ENCODE measurements at regions not wholly inside any gene's neighbourhood (a gene's known extent, or its start where the extent isn't known, plus 50 kb on each side); places are given as distances from the start of the nearest gene placed in this dataset.

DNA sequence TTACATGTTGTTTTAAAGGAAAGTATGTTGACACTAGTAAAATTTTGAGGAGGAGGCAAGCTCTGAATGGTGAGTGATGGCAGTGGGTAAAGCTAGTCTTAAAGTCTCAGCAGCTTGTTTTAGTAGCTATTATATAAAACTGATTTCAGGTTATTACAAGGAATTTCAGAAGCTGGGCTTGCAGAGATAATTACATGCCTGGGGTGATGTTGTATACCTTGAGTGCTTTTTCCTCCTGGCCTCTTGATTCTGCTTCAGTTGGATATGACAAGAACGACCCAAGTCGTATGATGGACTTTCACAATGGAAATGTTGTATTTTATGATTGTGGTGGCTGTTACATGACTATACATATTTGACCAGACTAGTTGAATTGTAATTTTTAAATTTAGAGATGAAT is 175.5 kb upstream of the ADGRL3 start:
- no peak for DNase-seq (ENCODE audit: low spot score)

DNA sequence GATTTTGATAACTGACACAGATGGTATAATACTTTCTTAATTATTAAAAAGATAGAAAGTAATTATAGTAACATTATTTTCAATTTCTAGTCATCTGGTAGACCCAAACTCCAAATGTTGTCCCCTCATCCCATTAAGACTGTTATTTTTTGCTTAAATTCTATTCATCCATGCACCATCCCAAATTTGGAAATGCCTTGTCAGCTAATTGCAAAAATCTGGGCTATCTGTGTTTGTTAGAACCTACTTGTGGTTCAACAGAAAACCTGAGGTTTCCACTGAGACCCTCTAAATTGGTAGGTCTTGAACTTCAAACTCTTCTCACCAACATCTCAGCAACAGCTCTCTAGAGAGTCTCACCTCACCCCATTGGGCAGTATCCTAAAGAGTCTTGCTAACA is 172.2 kb upstream of the ADGRL3 start:
- DNase-seq (ENCODE audit: low spot score): no peak

DNA sequence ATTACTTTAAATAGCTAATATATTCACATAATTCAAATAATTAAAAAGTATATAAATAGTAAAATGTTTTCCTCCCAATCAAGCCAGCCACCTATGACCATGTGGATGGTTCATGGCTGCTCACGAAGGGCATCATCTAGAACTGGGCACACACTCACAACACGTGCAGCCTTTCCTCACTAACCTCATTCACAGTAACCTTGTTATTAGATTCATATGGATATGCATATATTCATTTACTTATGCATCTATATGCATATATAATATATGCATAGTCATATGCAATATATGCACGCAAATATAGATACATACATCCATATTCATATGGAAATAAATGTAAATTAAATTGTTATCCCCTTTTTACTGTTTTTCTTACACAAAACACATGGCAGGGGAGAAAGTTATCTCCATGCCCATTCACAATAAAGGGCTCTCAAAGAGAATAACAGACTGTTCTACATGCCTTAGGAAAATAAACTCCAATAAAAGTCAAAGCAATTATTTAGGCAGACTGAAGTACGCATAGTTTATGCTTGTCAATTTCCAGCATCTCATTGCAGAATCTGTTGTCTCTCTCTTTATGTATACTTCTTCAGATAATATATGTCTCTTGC is 163.9 kb upstream of the ADGRL3 start:
- DNase-seq (ENCODE audit: low spot score): no peak

DNA sequence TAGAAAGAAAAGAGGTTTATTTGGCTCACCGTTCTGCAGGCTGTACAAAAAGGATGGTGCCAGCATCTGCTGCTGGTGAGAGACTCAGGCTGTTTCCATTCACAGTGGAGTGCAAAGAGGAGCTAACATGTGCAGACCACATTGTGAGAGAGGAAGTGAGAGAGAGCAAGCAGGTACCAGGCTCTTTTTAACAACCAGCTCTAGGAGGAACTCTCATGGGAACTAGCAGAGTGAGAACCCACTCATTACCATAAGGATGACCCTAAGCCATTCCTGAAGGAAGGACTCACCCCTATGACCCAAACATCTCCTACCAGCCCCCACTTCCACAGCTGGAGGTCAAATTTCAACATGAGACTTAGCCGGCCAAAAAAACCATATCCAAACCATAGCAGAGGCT is 158.6 kb upstream of the ADGRL3 start:
- no peak for DNase-seq (ENCODE audit: low spot score)

DNA sequence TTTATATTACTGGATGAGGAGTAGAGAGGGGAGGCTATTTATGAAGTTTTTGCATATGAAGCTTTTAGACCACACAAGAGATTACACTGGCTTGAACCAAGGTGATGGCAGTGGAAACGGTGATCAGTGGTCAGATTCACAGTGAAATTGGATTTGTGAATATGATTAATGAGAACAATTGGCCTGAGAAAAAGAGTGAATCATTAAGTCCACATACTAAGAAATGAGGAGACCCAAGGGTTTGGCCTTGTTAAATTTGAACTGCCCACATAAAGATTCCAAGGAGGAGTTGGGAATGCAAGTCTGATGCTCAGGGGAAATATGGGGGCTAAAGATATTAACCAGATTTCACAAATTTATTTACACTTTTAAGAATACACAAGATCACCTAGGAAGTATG is 155.3 kb upstream of the ADGRL3 start:
- no peak for DNase-seq (ENCODE audit: low spot score)

DNA sequence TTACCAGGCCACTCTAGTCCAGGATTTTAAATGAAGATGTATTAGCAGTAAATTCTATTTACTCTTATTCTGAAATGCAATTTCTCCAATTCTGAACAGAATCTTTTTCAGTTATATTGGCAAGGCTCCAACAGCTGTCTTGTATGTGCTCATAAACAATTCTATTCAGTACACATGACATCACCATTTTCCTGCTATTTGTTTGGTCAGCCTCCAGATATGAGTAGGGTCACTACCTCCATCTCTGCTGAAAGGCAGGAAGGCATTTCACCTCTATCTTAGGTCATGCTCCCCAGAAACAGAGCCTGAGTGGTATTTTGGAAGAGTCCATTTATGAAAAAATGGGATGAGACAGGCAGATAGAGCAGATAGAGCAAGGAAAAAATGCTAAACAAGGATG is 151.1 kb upstream of the ADGRL3 start:
- DNase-seq (ENCODE audit: low spot score): no peak

DNA sequence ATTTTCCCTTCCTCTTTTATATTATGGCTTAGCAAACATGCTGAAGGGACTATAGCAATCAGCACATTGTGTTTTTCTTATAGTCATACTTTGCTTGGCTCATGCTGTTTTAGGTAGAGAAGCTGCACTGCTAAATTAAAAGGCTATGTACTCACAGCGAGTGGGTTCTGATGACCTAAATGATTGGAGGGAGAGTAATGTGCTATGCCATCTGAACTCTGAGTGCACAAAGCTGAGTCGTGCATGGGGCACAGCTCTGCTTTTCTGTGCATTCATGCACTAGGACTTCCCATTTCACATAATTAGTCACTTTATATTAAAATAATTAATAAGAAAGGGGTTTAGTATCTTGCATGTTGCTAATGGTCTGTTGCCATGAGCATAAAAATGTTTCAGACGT is 132.7 kb upstream of the ADGRL3 start:
- no peak for DNase-seq (ENCODE audit: low spot score)

DNA sequence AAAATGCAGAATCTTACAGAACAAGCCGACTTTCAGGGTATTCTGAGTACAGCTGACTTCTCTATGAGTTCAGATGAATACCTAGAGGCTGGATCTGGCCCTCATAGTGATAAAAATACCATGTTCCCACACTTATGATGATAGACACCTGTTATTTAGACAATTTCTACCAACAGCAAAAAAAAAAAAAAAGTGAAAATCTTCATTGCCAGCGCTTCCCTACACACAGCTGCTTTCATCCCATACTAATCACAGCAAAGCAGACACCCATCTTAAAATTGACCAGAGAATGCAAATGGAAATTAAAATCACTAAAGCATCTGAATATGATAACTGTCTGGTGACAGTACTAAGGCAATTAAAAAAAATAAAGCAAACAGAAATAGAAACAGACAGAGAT is 132.1 kb upstream of the ADGRL3 start:
- no peak for DNase-seq (ENCODE audit: low spot score)

DNA sequence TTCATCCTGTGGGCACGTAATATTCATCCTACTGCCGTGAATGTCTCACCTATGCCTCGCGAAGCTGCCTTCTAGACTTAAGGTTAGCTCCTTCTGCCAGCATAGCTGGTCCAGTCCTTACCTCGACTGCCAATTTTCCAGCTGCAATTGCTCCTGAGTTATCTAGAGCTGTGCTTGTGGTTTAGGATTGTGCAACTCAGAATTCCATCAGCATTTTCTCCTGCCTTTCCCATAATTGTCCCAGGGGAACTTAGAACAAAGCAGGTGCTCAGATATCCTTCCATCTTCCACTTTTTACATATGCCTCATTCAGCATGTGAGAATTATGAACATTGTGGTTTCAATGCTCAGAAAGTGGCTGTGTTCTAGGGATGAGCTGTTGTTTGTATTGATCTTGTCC is 131.4 kb upstream of the ADGRL3 start:
- no peak for DNase-seq (ENCODE audit: low spot score)

DNA sequence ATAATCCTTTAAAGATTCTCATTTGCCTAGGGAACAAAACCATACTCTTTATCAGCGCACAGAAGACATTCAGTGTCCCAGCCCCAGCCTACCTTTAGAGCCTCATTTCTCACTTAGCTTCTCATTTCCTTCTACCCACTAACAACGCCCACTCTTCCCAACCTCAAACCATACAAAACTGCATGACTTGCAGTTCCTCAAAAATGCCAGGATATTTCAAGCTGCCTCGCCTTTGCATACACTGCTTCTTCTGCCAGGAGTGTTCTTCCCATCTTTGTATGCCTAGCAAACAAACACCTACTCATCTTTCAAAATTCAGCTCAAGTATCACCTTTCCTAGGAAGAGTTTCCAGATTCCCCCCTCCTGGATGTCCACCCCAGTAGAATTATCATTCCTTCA is 129.9 kb upstream of the ADGRL3 start:
- no peak for DNase-seq (ENCODE audit: low spot score)

DNA sequence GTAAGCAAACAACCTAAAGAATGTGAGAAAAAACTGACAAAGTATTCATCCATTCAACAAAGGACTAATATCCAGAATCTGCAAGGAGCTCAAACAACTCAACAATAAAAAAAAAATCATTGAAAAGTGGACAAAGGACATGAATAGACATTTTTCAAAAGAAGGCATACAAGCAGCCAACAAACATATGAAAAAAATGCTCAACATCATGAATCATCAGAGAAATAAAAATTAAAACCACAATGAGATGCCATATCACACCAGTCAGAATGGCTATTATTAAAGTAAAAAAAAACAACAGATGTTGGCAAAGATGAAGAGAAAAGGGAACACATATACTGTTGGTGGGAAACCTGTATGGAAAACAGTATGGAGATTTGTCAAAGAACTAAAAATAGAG is 120.7 kb upstream of the ADGRL3 start:
- no peak for DNase-seq (ENCODE audit: low spot score)

DNA sequence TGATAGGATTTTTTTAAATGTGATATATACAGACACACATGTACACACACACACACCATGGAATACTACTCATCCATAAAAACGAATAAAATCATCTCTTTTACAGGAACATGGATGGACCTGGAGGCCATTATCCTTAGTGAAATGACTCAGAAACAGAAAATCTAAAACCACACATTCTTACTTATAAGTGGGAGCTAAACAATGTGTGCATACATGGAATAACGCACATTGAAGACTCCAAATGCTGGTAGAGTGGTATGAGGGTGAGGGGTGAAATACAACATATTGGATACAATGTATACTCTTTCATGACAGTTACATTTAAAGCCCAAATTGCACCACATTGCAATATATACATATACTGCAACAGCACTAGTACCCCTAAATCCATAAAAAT is 120.2 kb upstream of the ADGRL3 start:
- DNase-seq (ENCODE audit: low spot score): no peak

DNA sequence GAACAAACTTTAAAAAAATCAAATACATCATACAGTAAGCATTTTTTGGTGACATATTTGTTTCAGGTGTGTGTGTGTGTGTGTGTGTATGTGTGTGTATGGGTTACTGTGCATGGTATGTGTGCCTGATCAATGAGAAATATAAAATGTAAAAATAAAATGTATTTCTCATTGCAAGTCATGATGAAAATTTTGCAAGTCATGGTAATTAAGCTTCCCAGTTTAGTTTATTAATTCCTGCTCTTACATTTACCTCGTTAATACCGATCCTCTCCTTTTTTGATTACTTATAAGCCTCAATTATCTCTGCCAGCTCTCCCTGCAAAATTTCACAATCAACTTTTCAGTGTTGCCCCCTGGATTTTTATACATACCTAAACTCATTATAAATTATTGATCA is 114.6 kb upstream of the ADGRL3 start:
- DNase-seq (ENCODE audit: low spot score): no peak

DNA sequence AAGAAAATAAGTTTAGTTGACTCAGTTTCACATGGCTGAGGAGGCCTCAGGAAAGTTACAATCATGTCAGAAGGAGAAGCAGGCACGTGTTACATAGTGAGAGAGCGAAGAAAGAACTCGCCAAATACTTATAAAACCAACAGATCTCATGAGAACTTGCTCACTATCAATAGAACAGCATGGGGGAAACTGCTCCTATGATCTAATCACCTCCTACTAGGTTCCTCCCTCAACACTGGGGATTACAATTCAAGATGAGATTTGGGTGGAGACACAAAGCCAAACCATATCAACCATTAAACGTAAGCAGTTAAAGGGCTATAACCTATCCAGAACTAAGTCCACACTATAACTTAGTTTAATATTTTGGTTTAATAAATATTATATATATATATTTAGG is 113.8 kb upstream of the ADGRL3 start:
- DNase-seq (ENCODE audit: low spot score): no peak

DNA sequence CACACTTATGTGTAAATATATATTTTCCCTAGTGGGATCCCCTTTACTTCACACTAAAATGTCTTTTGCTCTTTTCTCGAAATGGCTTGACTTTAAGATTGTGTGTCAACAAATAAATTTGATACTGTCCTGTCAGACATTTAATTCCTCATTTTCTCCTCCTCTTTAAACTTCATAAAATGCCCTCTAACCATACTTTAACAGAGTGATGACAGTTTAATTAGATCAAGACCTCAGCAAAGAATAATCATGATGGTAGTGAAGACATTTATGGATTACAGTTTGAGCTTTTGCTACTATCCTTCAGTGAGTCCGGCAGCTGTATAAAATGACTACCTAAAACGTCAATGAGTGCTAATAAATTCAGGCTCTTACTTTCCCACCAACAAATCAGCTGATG is 113.1 kb upstream of the ADGRL3 start:
- DNase-seq (ENCODE audit: low spot score): no peak

DNA sequence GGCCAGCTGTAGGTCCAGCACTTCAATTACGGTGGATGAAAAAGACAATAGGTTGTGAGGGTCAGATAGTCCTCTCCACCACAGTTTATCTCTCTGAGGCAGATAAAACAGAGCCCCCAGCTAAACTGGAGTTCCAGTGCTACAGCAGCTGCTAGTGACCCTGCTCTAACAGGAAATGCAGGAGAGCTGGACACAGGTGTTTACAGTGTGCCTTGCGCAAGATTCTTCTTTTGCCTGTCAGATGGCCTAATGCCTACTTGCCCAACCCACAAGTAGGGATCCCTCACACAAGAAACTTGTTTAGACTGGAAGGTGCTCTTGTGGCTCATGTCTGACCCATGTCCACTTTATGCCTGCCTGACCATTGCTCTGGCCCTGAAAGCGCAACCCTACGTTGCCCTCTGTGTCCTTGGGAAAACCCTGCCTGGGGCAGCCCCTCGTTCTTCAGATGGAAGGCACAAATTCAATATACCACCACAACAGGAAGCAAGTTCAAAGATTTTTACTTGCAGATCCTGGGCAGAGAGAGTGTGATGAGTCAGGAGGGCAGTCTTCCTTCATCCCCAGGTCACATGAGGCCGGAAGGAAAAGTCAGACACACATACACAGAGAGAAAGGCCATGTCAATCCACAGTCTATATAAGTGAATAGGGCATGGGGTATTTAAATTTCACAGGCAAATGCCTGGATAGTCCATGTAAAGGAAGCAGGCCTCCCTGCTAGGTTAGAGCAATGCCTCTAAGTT is 105.1 kb upstream of the ADGRL3 start:
- no peak for DNase-seq (ENCODE audit: low spot score)

DNA sequence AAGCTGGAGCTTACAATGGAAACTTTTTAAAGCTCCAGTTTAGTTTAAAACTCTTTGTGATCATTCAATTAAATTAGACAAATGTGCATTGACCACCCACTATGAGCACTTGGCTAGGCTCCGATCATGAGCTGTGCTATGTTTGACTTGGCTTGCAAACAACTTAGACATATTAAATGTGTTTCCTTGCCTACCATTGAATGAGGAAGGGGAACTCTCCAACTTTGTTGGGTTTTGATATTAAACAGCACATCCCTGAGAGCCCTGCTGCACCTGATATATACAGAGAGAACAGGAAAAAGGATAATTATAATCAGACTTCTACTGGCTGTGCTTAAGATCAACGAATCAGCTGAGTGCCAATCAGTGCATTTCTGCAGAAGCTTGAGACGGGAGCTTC is 71.4 kb upstream of the ADGRL3 start:
- DNase-seq (ENCODE audit: low spot score): no peak

DNA sequence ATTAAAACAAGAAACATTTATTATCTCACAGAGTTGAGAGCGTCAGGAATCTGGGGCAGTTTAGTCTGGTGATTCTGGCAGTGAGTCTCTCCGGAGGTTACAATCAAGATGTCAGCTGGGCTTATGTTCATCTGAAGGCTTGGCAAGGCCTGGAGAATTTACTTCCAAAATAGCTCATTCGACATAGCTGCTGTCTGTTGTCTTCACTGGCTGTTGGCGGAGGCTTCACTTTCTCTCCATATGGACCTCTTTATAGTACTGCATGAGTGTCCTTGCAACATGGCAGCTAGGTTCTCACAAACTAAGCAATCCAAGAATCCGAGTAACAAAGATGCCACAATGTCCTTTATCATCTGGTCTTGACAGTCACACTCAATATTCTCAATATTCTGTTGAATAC is 70.2 kb upstream of the ADGRL3 start:
- no peak for DNase-seq (ENCODE audit: low spot score)

DNA sequence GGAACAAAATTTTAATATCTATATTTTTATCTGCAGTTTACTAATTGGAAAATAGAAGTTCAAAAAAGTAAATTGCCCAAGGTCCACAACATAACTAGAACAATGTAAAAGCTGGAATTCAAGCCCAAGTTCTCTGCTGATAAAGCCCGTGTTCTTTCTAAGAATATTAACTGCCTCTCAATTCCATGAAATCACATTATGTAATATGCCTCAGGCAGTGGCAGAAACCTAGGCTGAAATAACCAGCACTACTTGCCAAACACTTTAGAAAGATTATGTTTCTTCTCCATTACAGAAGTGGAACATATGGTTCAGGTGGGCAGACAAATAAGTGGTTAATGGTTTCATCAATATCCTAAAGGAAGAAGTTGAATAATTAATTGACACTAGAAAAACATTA is 56.7 kb upstream of the ADGRL3 start:
- DNase-seq (ENCODE audit: low spot score): no peak

DNA sequence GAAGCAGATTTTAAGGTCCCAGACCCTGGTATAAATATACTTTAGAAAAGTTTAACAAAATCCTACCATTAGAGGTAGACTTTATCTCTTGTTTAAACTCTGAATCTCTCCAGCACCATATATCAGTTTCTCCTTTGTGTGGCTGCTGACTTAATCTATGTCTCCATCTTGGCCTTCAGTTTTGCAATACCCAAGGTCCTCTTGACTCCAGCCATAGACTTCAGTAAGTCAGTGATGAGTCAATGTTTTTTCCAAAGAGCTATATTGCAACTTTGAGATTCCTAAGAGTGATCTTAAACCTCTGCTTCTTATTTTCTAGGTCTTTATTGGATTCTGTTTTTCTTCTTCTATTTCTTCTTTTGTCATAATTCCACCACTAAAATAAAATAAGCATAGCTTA is 50.8 kb upstream of the ADGRL3 start:
- DNase-seq (ENCODE audit: low spot score): no peak

Data from HuH-7.5 (cell line).